ENCODE measurements at regions not wholly inside any gene's neighbourhood (a gene's known extent, or its start where the extent isn't known, plus 50 kb on each side); places are given as distances from the start of the nearest gene placed in this dataset.

DNA sequence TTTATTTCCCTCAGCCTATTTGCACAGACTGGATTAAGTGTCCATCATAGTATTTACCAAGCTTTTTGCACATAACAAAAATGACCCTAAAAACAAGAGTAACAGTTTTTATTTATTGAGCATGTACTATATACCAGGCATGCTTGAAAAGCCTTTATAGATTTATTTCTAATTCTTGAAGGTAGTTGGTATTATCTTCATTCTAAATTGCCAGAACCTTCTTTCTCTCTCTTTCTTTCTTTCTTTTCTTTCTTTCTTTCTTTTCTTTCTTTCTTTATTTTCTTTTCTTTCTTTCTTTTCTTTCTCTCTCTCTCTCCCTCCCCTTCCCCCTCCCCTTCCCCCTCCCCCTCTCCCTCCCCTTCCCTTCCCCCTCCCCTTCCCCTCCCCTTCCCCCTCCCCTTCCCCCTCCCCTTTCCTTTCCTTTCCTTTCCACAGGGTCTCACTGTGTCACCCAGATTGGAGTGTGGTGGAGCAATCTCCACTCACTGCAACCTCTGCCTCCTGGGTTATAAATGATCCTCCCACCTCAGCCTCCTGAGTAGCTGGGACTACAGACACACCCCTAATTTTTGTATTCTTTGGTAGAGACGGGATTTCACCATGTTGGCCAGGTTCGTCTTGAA lies 310.9 kb upstream of the RBFOX1 start:
- Histone ChIP-seq H3K79me2 (ENCODE audit: low read length) (no peaks in the 10 kb centered on the region), H3K27me3 (ENCODE audit: low read length) (no peaks in the 10 kb centered on the region), H3K9ac (ENCODE audit: low read length) (no peak overlapping the region), H3K36me3 (ENCODE audit: insufficient read depth, low read length) (no peaks in the 10 kb centered on the region), H3K4me3 (ENCODE audit: low read length) (no peak overlapping the region), H3K4me1 (ENCODE audit: low read length) (no peaks in the 10 kb centered on the region), H4K20me1 (ENCODE audit: insufficient read depth, low read depth, low read length) (no peaks in the 10 kb centered on the region), H3K9me2 (replicated peaks; ENCODE audit: insufficient read depth, low read length) (no peaks in the 10 kb centered on the region), H3K27ac (ENCODE audit: low read length) (no peak overlapping the region), H2AFZ (ENCODE audit: low read length) (no peak overlapping the region), H3K9me3 (ENCODE audit: low read length) (peaks cover 9% of the 10 kb centered on the region), H3K4me2 (ENCODE audit: low read depth, low read length, poor library complexity, severe bottlenecking) (no peak overlapping the region)
- DNase-seq, result no peak

DNA sequence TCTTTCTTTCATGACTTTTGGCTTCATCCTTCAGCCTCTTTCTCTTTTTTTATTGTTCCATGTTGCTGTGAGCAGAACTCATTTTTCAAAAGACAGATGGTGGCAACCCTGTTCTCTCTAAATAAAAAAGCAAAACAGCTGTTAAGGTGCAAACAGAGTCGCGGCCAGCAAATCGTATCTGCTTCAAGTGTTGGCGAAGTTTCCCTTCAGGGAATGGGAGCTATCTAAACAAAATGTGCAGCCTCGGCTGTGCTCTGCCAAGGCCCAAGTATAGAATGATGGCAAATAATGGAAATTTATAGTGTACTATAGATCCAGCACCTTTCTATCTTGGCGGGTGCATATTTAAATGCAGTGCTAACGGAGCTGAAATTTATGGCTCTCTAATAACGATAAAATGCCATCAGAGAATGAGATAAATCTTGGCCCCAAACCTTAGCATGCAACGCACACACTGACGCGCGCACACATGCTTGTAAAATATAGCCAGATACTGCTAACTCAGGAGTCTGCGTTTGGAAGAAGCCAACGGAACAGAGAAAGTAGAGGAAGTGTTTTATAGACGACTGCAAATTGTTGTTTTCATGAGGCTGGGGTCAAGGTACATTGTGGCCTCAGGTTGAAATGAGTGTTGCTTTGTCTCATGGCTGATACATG lies 315.5 kb upstream of the RBFOX1 start:
- no peak overlapping the region for H2AFZ ChIP-seq (ENCODE audit: low read length)
- no peaks in the 10 kb centered on the region for H3K27me3 ChIP-seq (ENCODE audit: low read length)
- H3K4me1 ChIP-seq (ENCODE audit: low read length), result no peaks in the 10 kb centered on the region
- H3K36me3 ChIP-seq (ENCODE audit: insufficient read depth, low read length), result no peaks in the 10 kb centered on the region
- no peak for DNase-seq
- no peaks in the 10 kb centered on the region for H4K20me1 ChIP-seq (ENCODE audit: insufficient read depth, low read depth, low read length)
- no peak overlapping the region for H3K4me3 ChIP-seq (ENCODE audit: low read length)
- peaks cover 25% of the 10 kb centered on the region for H3K9me3 ChIP-seq (ENCODE audit: low read length)
- no peak overlapping the region for H3K4me2 ChIP-seq (ENCODE audit: low read depth, low read length, poor library complexity, severe bottlenecking)
- H3K79me2 ChIP-seq (ENCODE audit: low read length), result no peaks in the 10 kb centered on the region
- H3K9ac ChIP-seq (ENCODE audit: low read length), result no peak overlapping the region
- H3K27ac ChIP-seq (ENCODE audit: low read length), result no peak overlapping the region
- no peaks in the 10 kb centered on the region for H3K9me2 ChIP-seq (replicated peaks; ENCODE audit: insufficient read depth, low read length)

DNA sequence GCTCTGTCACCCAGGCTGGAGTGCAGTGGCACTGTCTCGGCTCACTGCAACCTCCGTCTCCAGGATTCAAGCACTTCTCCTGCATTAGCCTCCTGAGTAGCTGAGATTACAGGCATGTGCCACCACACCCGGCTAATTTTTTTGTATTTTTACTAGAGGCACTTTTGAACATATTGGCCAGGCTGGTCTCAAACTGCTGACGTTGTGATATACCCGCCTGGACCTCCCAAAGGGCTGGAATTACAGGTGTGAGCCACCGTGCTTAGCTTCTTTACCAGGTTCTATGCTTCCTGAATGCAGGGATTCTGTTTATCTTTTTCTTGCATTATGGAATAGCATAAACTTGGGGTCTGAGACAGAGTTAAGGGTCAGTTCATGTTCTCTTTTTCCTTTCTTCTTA lies 317.9 kb upstream of the RBFOX1 start:
- H3K27me3 ChIP-seq (ENCODE audit: low read length), result no peaks in the 10 kb centered on the region
- no peak overlapping the region for H3K9ac ChIP-seq (ENCODE audit: low read length)
- no peaks in the 10 kb centered on the region for H3K4me1 ChIP-seq (ENCODE audit: low read length)
- no peak overlapping the region for H2AFZ ChIP-seq (ENCODE audit: low read length)
- H4K20me1 ChIP-seq (ENCODE audit: insufficient read depth, low read depth, low read length), result no peaks in the 10 kb centered on the region
- no peaks in the 10 kb centered on the region for H3K9me2 ChIP-seq (replicated peaks; ENCODE audit: insufficient read depth, low read length)
- H3K9me3 ChIP-seq (ENCODE audit: low read length), result peaks cover 25% of the 10 kb centered on the region
- H3K27ac ChIP-seq (ENCODE audit: low read length), result no peak overlapping the region
- no peaks in the 10 kb centered on the region for H3K36me3 ChIP-seq (ENCODE audit: insufficient read depth, low read length)
- no peak overlapping the region for H3K4me2 ChIP-seq (ENCODE audit: low read depth, low read length, poor library complexity, severe bottlenecking)
- no peaks in the 10 kb centered on the region for H3K79me2 ChIP-seq (ENCODE audit: low read length)
- no peak for DNase-seq
- no peak overlapping the region for H3K4me3 ChIP-seq (ENCODE audit: low read length)

GRCh38 chr16:7013990-7014389 lies 318.7 kb upstream of the RBFOX1 start:
- H3K36me3 ChIP-seq (ENCODE audit: insufficient read depth, low read length), result no peaks in the 10 kb centered on the region
- no peak overlapping the region for H3K9ac ChIP-seq (ENCODE audit: low read length)
- no peak overlapping the region for H3K4me2 ChIP-seq (ENCODE audit: low read depth, low read length, poor library complexity, severe bottlenecking)
- H4K20me1 ChIP-seq (ENCODE audit: insufficient read depth, low read depth, low read length), result no peaks in the 10 kb centered on the region
- H3K4me3 ChIP-seq (ENCODE audit: low read length), result no peak overlapping the region
- H3K27ac ChIP-seq (ENCODE audit: low read length), result no peak overlapping the region
- H3K9me2 ChIP-seq (replicated peaks; ENCODE audit: insufficient read depth, low read length), result no peaks in the 10 kb centered on the region
- H3K4me1 ChIP-seq (ENCODE audit: low read length), result no peaks in the 10 kb centered on the region
- H3K79me2 ChIP-seq (ENCODE audit: low read length), result no peaks in the 10 kb centered on the region
- no peak overlapping the region for H2AFZ ChIP-seq (ENCODE audit: low read length)
- peak; percentile 63 for DNase-seq
- no peaks in the 10 kb centered on the region for H3K27me3 ChIP-seq (ENCODE audit: low read length)
- peaks cover 25% of the 10 kb centered on the region for H3K9me3 ChIP-seq (ENCODE audit: low read length)

- Histone ChIP-seq H3K4me2 (ENCODE audit: low read depth, low read length, poor library complexity, severe bottlenecking) (no peak overlapping the region), H3K79me2 (ENCODE audit: low read length) (no peaks in the 10 kb centered on the region), H3K4me1 (ENCODE audit: low read length) (no peaks in the 10 kb centered on the region), H4K20me1 (ENCODE audit: insufficient read depth, low read depth, low read length) (no peaks in the 10 kb centered on the region), H3K4me3 (ENCODE audit: low read length) (no peak overlapping the region), H3K9ac (ENCODE audit: low read length) (no peak overlapping the region), H3K9me2 (replicated peaks; ENCODE audit: insufficient read depth, low read length) (no peaks in the 10 kb centered on the region), H3K27ac (ENCODE audit: low read length) (no peak overlapping the region), H2AFZ (ENCODE audit: low read length) (no peak overlapping the region), H3K27me3 (ENCODE audit: low read length) (no peaks in the 10 kb centered on the region), H3K9me3 (ENCODE audit: low read length) (peaks cover 22% of the 10 kb centered on the region), H3K36me3 (ENCODE audit: insufficient read depth, low read length) (no peaks in the 10 kb centered on the region)
- no peak for DNase-seq
These were observed 328.4 kb upstream of the RBFOX1 start for GRCh38 chr16:7004266-7004665.

GRCh38 chr16:6993544-6993943 lies 339.1 kb upstream of the RBFOX1 start:
- Histone ChIP-seq H3K36me3 (ENCODE audit: insufficient read depth, low read length) (no peaks in the 10 kb centered on the region), H3K27me3 (ENCODE audit: low read length) (no peaks in the 10 kb centered on the region), H3K9me2 (replicated peaks; ENCODE audit: insufficient read depth, low read length) (no peaks in the 10 kb centered on the region), H3K4me1 (ENCODE audit: low read length) (no peaks in the 10 kb centered on the region), H3K4me2 (ENCODE audit: low read depth, low read length, poor library complexity, severe bottlenecking) (no peak overlapping the region), H3K27ac (ENCODE audit: low read length) (no peak overlapping the region), H4K20me1 (ENCODE audit: insufficient read depth, low read depth, low read length) (no peaks in the 10 kb centered on the region), H3K4me3 (ENCODE audit: low read length) (no peak overlapping the region), H3K9ac (ENCODE audit: low read length) (no peak overlapping the region), H3K9me3 (ENCODE audit: low read length) (peaks cover 12% of the 10 kb centered on the region), H2AFZ (ENCODE audit: low read length) (no peak overlapping the region), H3K79me2 (ENCODE audit: low read length) (no peaks in the 10 kb centered on the region)
- no peak for DNase-seq

GRCh38 chr16:6988846-6989245 lies 343.8 kb upstream of the RBFOX1 start:
- no peaks in the 10 kb centered on the region for H4K20me1 ChIP-seq (ENCODE audit: insufficient read depth, low read depth, low read length)
- no peak for DNase-seq
- H3K9me2 ChIP-seq (replicated peaks; ENCODE audit: insufficient read depth, low read length), result no peaks in the 10 kb centered on the region
- H3K79me2 ChIP-seq (ENCODE audit: low read length), result no peaks in the 10 kb centered on the region
- no peaks in the 10 kb centered on the region for H3K36me3 ChIP-seq (ENCODE audit: insufficient read depth, low read length)
- no peak overlapping the region for H3K4me2 ChIP-seq (ENCODE audit: low read depth, low read length, poor library complexity, severe bottlenecking)
- no peaks in the 10 kb centered on the region for H3K27me3 ChIP-seq (ENCODE audit: low read length)
- H3K4me1 ChIP-seq (ENCODE audit: low read length), result no peaks in the 10 kb centered on the region
- no peak overlapping the region for H3K27ac ChIP-seq (ENCODE audit: low read length)
- H3K9ac ChIP-seq (ENCODE audit: low read length), result no peak overlapping the region
- H2AFZ ChIP-seq (ENCODE audit: low read length), result no peak overlapping the region
- peaks cover 11% of the 10 kb centered on the region for H3K9me3 ChIP-seq (ENCODE audit: low read length)
- H3K4me3 ChIP-seq (ENCODE audit: low read length), result no peak overlapping the region

DNA sequence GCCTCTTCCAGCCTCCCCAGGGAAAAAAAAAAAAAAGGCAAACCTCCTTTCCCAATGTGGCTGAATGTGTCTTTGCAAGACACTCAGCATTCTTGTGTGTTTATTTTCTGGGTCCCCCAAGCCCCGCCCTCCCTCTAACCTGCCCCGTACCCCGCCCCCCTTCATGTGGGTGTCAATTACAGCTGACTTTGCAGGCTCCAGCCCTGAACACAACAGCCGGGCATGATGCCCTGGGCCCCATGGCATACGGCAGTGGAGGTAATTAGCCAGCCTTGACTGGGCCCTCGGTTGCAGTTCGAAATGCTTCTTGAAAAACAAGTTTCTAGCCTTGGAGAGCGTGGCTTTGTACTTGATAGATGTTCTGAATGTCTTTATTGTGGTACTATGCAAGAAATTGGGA lies 354.7 kb upstream of the RBFOX1 start:
- no peak overlapping the region for H3K27ac ChIP-seq (ENCODE audit: low read length)
- no peaks in the 10 kb centered on the region for H4K20me1 ChIP-seq (ENCODE audit: insufficient read depth, low read depth, low read length)
- H3K9me2 ChIP-seq (replicated peaks; ENCODE audit: insufficient read depth, low read length), result no peaks in the 10 kb centered on the region
- H3K4me1 ChIP-seq (ENCODE audit: low read length), result no peaks in the 10 kb centered on the region
- no peak overlapping the region for H3K9ac ChIP-seq (ENCODE audit: low read length)
- H3K9me3 ChIP-seq (ENCODE audit: low read length), result peaks cover 10% of the 10 kb centered on the region
- H3K4me3 ChIP-seq (ENCODE audit: low read length), result no peak overlapping the region
- H2AFZ ChIP-seq (ENCODE audit: low read length), result no peak overlapping the region
- no peaks in the 10 kb centered on the region for H3K79me2 ChIP-seq (ENCODE audit: low read length)
- H3K36me3 ChIP-seq (ENCODE audit: insufficient read depth, low read length), result no peaks in the 10 kb centered on the region
- H3K4me2 ChIP-seq (ENCODE audit: low read depth, low read length, poor library complexity, severe bottlenecking), result no peak overlapping the region
- no peaks in the 10 kb centered on the region for H3K27me3 ChIP-seq (ENCODE audit: low read length)
- DNase-seq, result no peak

All from Karpas-422 (cell line).